OCI-LY3 (cell line): ENCODE measurements at regions not wholly inside any gene's neighbourhood (a gene's known extent, or its start where the extent isn't known, plus 50 kb on each side); places are given as distances from the start of the nearest gene placed in this dataset.

ENCODE experiments used
- H2AFZ ChIP-seq: fragments of 200-600, 300-600 bp; shearing (Covaris generic); 2 replicates; pipeline ENCODE4 v1.6.0; 2014; ENCODE audit warnings: antibody characterized with exemption, low read depth, low read length
- H3K27ac ChIP-seq: fragments of 200-600, 300-600 bp; sonication (generic); 2 replicates; pipeline ENCODE4 v1.5.1; 2014; ENCODE audit warnings: mild to moderate bottlenecking, low read length, moderate library complexity, mixed read lengths
- H3K27me3 ChIP-seq: fragments of 200-600, 300-600 bp; sonication (generic); 2 replicates; pipeline ENCODE4 v1.6.1; 2014; ENCODE audit warnings: low read depth, low read length, mixed read lengths
- H3K36me3 ChIP-seq: fragments of 200-600, 300-600 bp; sonication (generic); replicated peaks from 2 replicates; pipeline ENCODE3; 2014; ENCODE audit warnings: low read depth, low read length, mixed read lengths
- H3K4me1 ChIP-seq: fragments of 300-600, 200-600 bp; sonication (generic); 2 replicates; pipeline ENCODE4 v1.6.1; 2014; ENCODE audit warnings: low read length, mixed read lengths
- H3K4me2 ChIP-seq: fragments of 200-600, 300-600 bp; sonication (generic); 2 replicates; pipeline ENCODE4 v1.6.1; 2014; ENCODE audit warnings: low read length, mixed read lengths
- H3K4me3 ChIP-seq: fragments of 300-600, 200-600 bp; sonication (generic); 2 replicates; pipeline ENCODE4 v1.5.1; 2014; ENCODE audit warnings: antibody characterized with exemption, mild to moderate bottlenecking, low read length, moderate library complexity
- H3K79me2 ChIP-seq: fragments of 300-600, 200-600 bp; shearing (Covaris generic); 2 replicates; pipeline ENCODE4 v1.6.1; 2014; ENCODE audit warnings: mild to moderate bottlenecking, low read length, mixed read lengths
- H3K9ac ChIP-seq: fragments of 300-600, 200-600 bp; shearing (Covaris generic); 2 replicates; pipeline ENCODE4 v1.6.0; 2014; ENCODE audit warnings: mild to moderate bottlenecking, low read length, moderate library complexity
- H3K9me3 ChIP-seq: fragments of 200-600, 300-600 bp; shearing (Covaris generic); 2 replicates; pipeline ENCODE4 v1.6.1; 2014; ENCODE audit warnings: low read length, mixed read lengths; ENCODE audit not compliant: insufficient read depth
- H4K20me1 ChIP-seq: fragments of 200-600, 300-600 bp; sonication (generic); 2 replicates; pipeline ENCODE4 v1.6.1; 2016; ENCODE audit warnings: low read length, mixed read lengths; ENCODE audit not compliant: insufficient read depth
- EZH2phosphoT487 ChIP-seq: fragments of 200-600 bp; shearing (Covaris generic); IDR thresholded peaks from 2 replicates; pipeline ENCODE4 v1.6.1; 2018; ENCODE audit warnings: antibody characterized with exemption, mixed run types, low read depth
- TF ChIP-seq, protein P1 (sequence below): fragments of 200-600, 300-600 bp; sonication (generic); IDR thresholded peaks from 2 replicates; pipeline ENCODE4 v1.5.1; 2014; ENCODE audit warnings: antibody characterized with exemption, low read length, low read depth

- no peaks in the 10 kb centered on the region for H3K36me3 ChIP-seq
- TF ChIP-seq, protein P1, sequence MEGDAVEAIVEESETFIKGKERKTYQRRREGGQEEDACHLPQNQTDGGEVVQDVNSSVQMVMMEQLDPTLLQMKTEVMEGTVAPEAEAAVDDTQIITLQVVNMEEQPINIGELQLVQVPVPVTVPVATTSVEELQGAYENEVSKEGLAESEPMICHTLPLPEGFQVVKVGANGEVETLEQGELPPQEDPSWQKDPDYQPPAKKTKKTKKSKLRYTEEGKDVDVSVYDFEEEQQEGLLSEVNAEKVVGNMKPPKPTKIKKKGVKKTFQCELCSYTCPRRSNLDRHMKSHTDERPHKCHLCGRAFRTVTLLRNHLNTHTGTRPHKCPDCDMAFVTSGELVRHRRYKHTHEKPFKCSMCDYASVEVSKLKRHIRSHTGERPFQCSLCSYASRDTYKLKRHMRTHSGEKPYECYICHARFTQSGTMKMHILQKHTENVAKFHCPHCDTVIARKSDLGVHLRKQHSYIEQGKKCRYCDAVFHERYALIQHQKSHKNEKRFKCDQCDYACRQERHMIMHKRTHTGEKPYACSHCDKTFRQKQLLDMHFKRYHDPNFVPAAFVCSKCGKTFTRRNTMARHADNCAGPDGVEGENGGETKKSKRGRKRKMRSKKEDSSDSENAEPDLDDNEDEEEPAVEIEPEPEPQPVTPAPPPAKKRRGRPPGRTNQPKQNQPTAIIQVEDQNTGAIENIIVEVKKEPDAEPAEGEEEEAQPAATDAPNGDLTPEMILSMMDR, result no peak
- no peak for TF ChIP-seq EZH2phosphoT487
- H3K4me2 ChIP-seq, result no peak overlapping the region
- H2AFZ ChIP-seq, result no peak overlapping the region
- H3K27ac ChIP-seq, result no peak overlapping the region
- H4K20me1 ChIP-seq, result no peaks in the 10 kb centered on the region
- no peak overlapping the region for H3K9ac ChIP-seq
- peaks cover 33% of the 10 kb centered on the region for H3K4me1 ChIP-seq
- H3K4me3 ChIP-seq, result no peak overlapping the region
- peaks cover 10% of the 10 kb centered on the region; the same call in 1 of the 2 replicates for H3K27me3 ChIP-seq
- no peaks in the 10 kb centered on the region for H3K9me3 ChIP-seq
- H3K79me2 ChIP-seq, result no peaks in the 10 kb centered on the region
These were observed 220.7 kb downstream of the TBC1D2B start for GRCh38 chr15:77856705-77857346.

DNA sequence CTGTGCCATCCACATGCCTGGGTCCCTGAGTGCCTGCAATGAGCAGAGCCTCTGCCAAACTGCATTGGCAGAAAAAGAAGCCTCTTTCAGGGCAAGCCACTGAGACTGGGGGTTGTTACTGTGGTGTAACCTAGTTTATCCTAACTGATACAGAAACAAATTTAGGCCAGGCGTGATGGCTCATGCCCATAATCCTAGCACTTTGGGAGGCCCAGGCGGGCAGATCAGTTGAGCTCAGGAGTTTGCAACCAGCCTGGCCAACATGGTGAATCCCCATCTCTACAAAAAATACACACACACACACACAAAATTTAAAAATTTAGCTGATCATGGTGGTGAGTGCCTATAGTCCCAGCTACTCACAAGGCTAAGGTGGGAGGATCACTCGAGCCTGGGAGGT lies 221.6 kb downstream of the TBC1D2B start:
- Histone ChIP-seq H4K20me1 (no peaks in the 10 kb centered on the region), H3K4me3 (no peak overlapping the region), H2AFZ (no peak overlapping the region), H3K79me2 (no peaks in the 10 kb centered on the region), H3K36me3 (no peaks in the 10 kb centered on the region), H3K27ac (no peak overlapping the region), H3K4me1 (peaks cover 43% of the 10 kb centered on the region), H3K9me3 (no peaks in the 10 kb centered on the region), H3K4me2 (no peak overlapping the region), H3K9ac (no peak overlapping the region), H3K27me3 (peaks cover 10% of the 10 kb centered on the region; the same call in 1 of the 2 replicates)
- no peak for TF ChIP-seq EZH2phosphoT487
- TF ChIP-seq, protein P1, result no peak

DNA sequence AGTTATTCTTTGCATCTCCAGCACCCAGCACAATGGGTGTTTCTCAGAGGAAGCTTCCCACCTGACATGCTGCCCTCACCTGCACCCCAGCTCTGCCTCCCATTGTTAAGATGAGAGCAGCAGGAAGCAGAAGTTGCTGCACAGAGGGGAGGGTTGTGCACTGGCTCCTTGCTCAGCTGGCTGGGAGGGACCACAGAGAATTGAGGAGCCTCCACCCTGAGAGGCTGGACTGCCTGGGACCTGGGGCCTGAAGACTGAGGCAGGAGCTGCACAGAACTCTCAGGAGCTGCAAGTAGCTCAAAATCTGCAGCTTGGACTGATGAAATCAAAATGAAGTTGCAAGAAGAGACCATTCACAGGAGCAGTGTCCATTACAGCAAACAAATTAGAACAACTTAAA lies 222.3 kb upstream of the LINGO1 start:
- H3K27me3 ChIP-seq, result peaks cover 10% of the 10 kb centered on the region; the same call in 1 of the 2 replicates

GRCh38 chr15:77853910-77854309 lies 221.2 kb upstream of the LINGO1 start:
- Histone ChIP-seq H4K20me1 (no peaks in the 10 kb centered on the region), H3K79me2 (no peaks in the 10 kb centered on the region), H3K27ac (no peak overlapping the region), H3K4me2 (no peak overlapping the region), H3K36me3 (peaks cover 7% of the 10 kb centered on the region), H3K9me3 (peaks cover 3% of the 10 kb centered on the region; the same call in 1 of the 2 replicates), H3K27me3 (peaks cover 10% of the 10 kb centered on the region; the same call in 1 of the 2 replicates), H3K4me3 (no peak overlapping the region), H3K9ac (no peak overlapping the region), H3K4me1 (peaks cover 32% of the 10 kb centered on the region), H2AFZ (no peak overlapping the region)
- TF ChIP-seq, protein P1, result no peak
- TF ChIP-seq EZH2phosphoT487, result no peak

More for the DNA sequence above, 222.3 kb upstream of the LINGO1 start:
- Histone ChIP-seq H3K4me1 (peaks cover 43% of the 10 kb centered on the region), H4K20me1 (no peaks in the 10 kb centered on the region), H3K9ac (no peak overlapping the region), H3K36me3 (peaks cover 4% of the 10 kb centered on the region), H3K4me3 (no peak overlapping the region), H3K9me3 (no peaks in the 10 kb centered on the region; the same call in 1 of the 2 replicates), H3K4me2 (no peak overlapping the region), H2AFZ (no peak overlapping the region), H3K27ac (no peak overlapping the region), H3K79me2 (no peaks in the 10 kb centered on the region)
- TF ChIP-seq, protein P1, result no peak
- no peak for TF ChIP-seq EZH2phosphoT487
